Gastrocnemius medialis (tissue), 4 donors: ENCODE measurements at regions not wholly inside any gene's neighbourhood (a gene's known extent, or its start where the extent isn't known, plus 50 kb on each side); places are given as distances from the start of the nearest gene placed in this dataset.

Experiments
- ATAC-seq, 2 donors: fragments of 150-250 bp; one replicate each; pipeline ENCODE4 v1.9.1; 2016
- DNase-seq, 2 donors: peaks; one replicate each; pipeline ENCODE4 v3.0.0-alpha.2; 2019
- H3K27ac ChIP-seq, 4 donors: fragments of 200-600 bp; sonication (generic); 1 replicate in 1 of 4; 2 replicates in 3 of 4; pipeline ENCODE4 v1.5.1; 2016 to 2018; ENCODE audit warnings: mild to moderate bottlenecking in 2 of 4, moderate library complexity in 1 of 4
- H3K27me3 ChIP-seq, 3 donors: fragments of 200-600 bp; sonication (generic) in 2 of 3; 1 replicate in 1 of 3; 2 replicates in 2 of 3; pipeline versions ENCODE4 v1.5.1 to v1.6.0; 2016 to 2019; ENCODE audit warnings: mild to moderate bottlenecking in 1 of 3, moderate library complexity in 1 of 3
- H3K36me3 ChIP-seq, 2 donors: fragments of 200-600 bp; sonication (generic) in 1 of 2; one replicate each; pipeline ENCODE4 v1.5.1; 2017 to 2018
- H3K4me1 ChIP-seq, 2 donors: fragments of 200-600 bp; sonication (generic) in 1 of 2; one replicate each; pipeline ENCODE4 v1.5.1; 2016 to 2017; ENCODE audit warnings: mild to moderate bottlenecking in 2 of 2
- H3K4me3 ChIP-seq, 4 donors: fragments of 200-600 bp; sonication (generic) in 3 of 4; 1 replicate in 1 of 4; 2 replicates in 3 of 4; pipeline ENCODE4 v1.5.1; 2016 to 2019; ENCODE audit warnings: mild to moderate bottlenecking in 2 of 4
- H3K9me3 ChIP-seq, 3 donors: fragments of 200-600 bp; sonication (generic) in 2 of 3; 1 replicate in 1 of 3; 2 replicates in 2 of 3; pipeline ENCODE4 v1.5.1; 2016 to 2019
- CTCF ChIP-seq, 5 experiments: fragments of 450-650 bp in 3 of 5; fragments of 200-600 bp in 2 of 5; sonication (generic) in 2 of 5; IDR thresholded peaks in 4 of 5; conservative IDR thresholded peaks in 1 of 5; 1 replicate in 4 of 5; 2 replicates in 1 of 5; pipeline ENCODE4 v1.5.1; 2016 to 2019; ENCODE audit warnings: antibody characterized with exemption in 5 of 5, mild to moderate bottlenecking in 3 of 5, moderate library complexity in 3 of 5
- POLR2A ChIP-seq, 2 donors: fragments of 450-650 bp; IDR thresholded peaks; one replicate each; pipeline ENCODE4 v1.6.1; 2017; ENCODE audit warnings: antibody characterized with exemption in 2 of 2, mild to moderate bottlenecking in 2 of 2, moderate library complexity in 2 of 2
- in situ Hi-C, 4 donors: fragments of 200-750 bp; cut with MboI; loops; one replicate each; pipeline versions ENCODE4 v1.15.0 to v1.8.0; 2017; ENCODE audit warnings: low sequenced_read_pairs in 4 of 4
- intact Hi-C: fragments of 100-400 bp; cut with DNase I; formaldehyde crosslinking; loops from one replicate; pipeline ENCODE4 v1.15.1; 2023; ENCODE audit warnings: low total_unique reads

- TF ChIP-seq CTCF (IDR thresholded peaks at IDR 0.05 in 4 of 5, conservative IDR thresholded peaks at IDR 0.05 in 1 of 5) (no peak), POLR2A (IDR thresholded peaks at IDR 0.05) (no peak)
- no peaks in the 10 kb centered on the region for H3K9me3 ChIP-seq
- no peaks in the 10 kb centered on the region for H3K27me3 ChIP-seq
- no peak for DNase-seq
- H3K4me1 ChIP-seq = no peaks in the 10 kb centered on the region
- no peak for ATAC-seq
- in situ Hi-C loops = no loop called here
- no peaks in the 10 kb centered on the region for H3K36me3 ChIP-seq
- intact Hi-C loops = no loop called here
- no peak overlapping the region for H3K27ac ChIP-seq
- no peak overlapping the region for H3K4me3 ChIP-seq
These were observed 103.6 kb upstream of the MYO16 start for GRCh38 chr13:108525827-108526226.

GRCh38 chr13:108526286-108526685 lies 103.1 kb upstream of the MYO16 start:
- H3K9me3 ChIP-seq = no peaks in the 10 kb centered on the region
- TF ChIP-seq CTCF (IDR thresholded peaks at IDR 0.05 in 4 of 5, conservative IDR thresholded peaks at IDR 0.05 in 1 of 5) = no peak
- no peak overlapping the region for H3K27ac ChIP-seq
- no peaks in the 10 kb centered on the region for H3K4me1 ChIP-seq
- in situ Hi-C loops (no loop called here), intact Hi-C loops (no loop called here)
- no peak for ATAC-seq
- H3K36me3 ChIP-seq = no peaks in the 10 kb centered on the region
- no peaks in the 10 kb centered on the region for H3K27me3 ChIP-seq
- DNase-seq = no peak
- H3K4me3 ChIP-seq = no peak overlapping the region

GRCh38 chr13:108527844-108528243 lies 101.6 kb upstream of the MYO16 start:
- H3K9me3 ChIP-seq = no peaks in the 10 kb centered on the region
- no peaks in the 10 kb centered on the region for H3K27me3 ChIP-seq
- in situ Hi-C loops (no loop called here), intact Hi-C loops (no loop called here)
- H3K4me3 ChIP-seq = no peak overlapping the region
- no peak for DNase-seq
- ATAC-seq = no peak
- no peaks in the 10 kb centered on the region for H3K4me1 ChIP-seq
- H3K27ac ChIP-seq = no peak overlapping the region
- TF ChIP-seq POLR2A (IDR thresholded peaks at IDR 0.05) (no peak), CTCF (IDR thresholded peaks at IDR 0.05 in 4 of 5, conservative IDR thresholded peaks at IDR 0.05 in 1 of 5) (no peak)
- no peaks in the 10 kb centered on the region for H3K36me3 ChIP-seq

- Histone ChIP-seq H3K9me3 (no peaks in the 10 kb centered on the region), H3K4me3 (no peak overlapping the region), H3K4me1 (no peaks in the 10 kb centered on the region), H3K27me3 (no peaks in the 10 kb centered on the region), H3K27ac (no peak overlapping the region), H3K36me3 (no peaks in the 10 kb centered on the region)
- in situ Hi-C loops = no loop called here
- DNase-seq (no peak), ATAC-seq (no peak)
- no peak for TF ChIP-seq CTCF (IDR thresholded peaks at IDR 0.05 in 4 of 5, conservative IDR thresholded peaks at IDR 0.05 in 1 of 5)
- no peak for TF ChIP-seq POLR2A (IDR thresholded peaks at IDR 0.05)
- intact Hi-C loops = no loop called here
These were observed 101.1 kb upstream of the MYO16 start for GRCh38 chr13:108528303-108528702.

- intact Hi-C loops (no loop called here), in situ Hi-C loops (no loop called here)
- H3K27ac ChIP-seq = no peak overlapping the region
These were observed 95.6 kb upstream of the MYO16 start for GRCh38 chr13:108533842-108534241.

More at GRCh38 chr13:108533842-108534241, 95.6 kb upstream of the MYO16 start:
- H3K4me1 ChIP-seq = no peaks in the 10 kb centered on the region
- no peak overlapping the region for H3K4me3 ChIP-seq
- no peaks in the 10 kb centered on the region for H3K27me3 ChIP-seq
- no peaks in the 10 kb centered on the region for H3K9me3 ChIP-seq
- ATAC-seq (no peak), DNase-seq (no peak)
- TF ChIP-seq POLR2A (IDR thresholded peaks at IDR 0.05) (no peak), CTCF (IDR thresholded peaks at IDR 0.05 in 4 of 5, conservative IDR thresholded peaks at IDR 0.05 in 1 of 5) (no peak)
- H3K36me3 ChIP-seq = no peaks in the 10 kb centered on the region
